Loucy (cell line): ENCODE measurements at regions not wholly inside any gene's neighbourhood (a gene's known extent, or its start where the extent isn't known, plus 50 kb on each side); places are given as distances from the start of the nearest gene placed in this dataset.

Experiments
- H2AFZ ChIP-seq: fragments of 200-600 bp; sonication (generic); 2 replicates; pipeline ENCODE4 v1.6.0; 2016; ENCODE audit warnings: antibody characterized with exemption, mild to moderate bottlenecking, low read length, moderate library complexity
- H3F3A ChIP-seq: fragments of 200-600 bp; 2 replicates; pipeline ENCODE4 v1.6.0; 2016; ENCODE audit warnings: antibody characterized with exemption, low read depth, mild to moderate bottlenecking
- H3K27me3 ChIP-seq: fragments of 200-600 bp; sonication (generic); 2 replicates; pipeline ENCODE4 v1.6.1; 2014; ENCODE audit warnings: low read length, mild to moderate bottlenecking; ENCODE audit not compliant: insufficient read depth, poor library complexity, severe bottlenecking
- H3K36me3 ChIP-seq: fragments of 200-600 bp; sonication (generic); 2 replicates; pipeline ENCODE4 v1.6.1; 2016; ENCODE audit warnings: low read length; ENCODE audit not compliant: insufficient read depth
- H3K4me1 ChIP-seq: fragments of 200-600 bp; sonication (generic); 2 replicates; pipeline ENCODE4 v1.5.1; 2014; ENCODE audit warnings: low read length, mild to moderate bottlenecking; ENCODE audit not compliant: insufficient read depth, poor library complexity, severe bottlenecking
- H3K4me2 ChIP-seq: fragments of 200-600 bp; sonication (generic); 2 replicates; pipeline ENCODE4 v1.6.0; 2014; ENCODE audit warnings: antibody characterized with exemption, low read length, low read depth, mild to moderate bottlenecking; ENCODE audit not compliant: poor library complexity, severe bottlenecking
- H3K4me3 ChIP-seq: fragments of 200-600 bp; sonication (generic); 2 replicates; pipeline ENCODE4 v1.5.1; 2014; ENCODE audit warnings: low read length, mild to moderate bottlenecking, mixed read lengths; ENCODE audit not compliant: poor library complexity, severe bottlenecking
- H3K79me2 ChIP-seq: fragments of 200-600 bp; sonication (generic); 2 replicates; pipeline ENCODE4 v1.6.1; 2014; ENCODE audit warnings: low read length; ENCODE audit not compliant: insufficient read depth
- H3K9ac ChIP-seq: fragments of 200-600 bp; sonication (generic); 2 replicates; pipeline ENCODE4 v1.6.0; 2014; ENCODE audit warnings: mild to moderate bottlenecking, low read depth, low read length, moderate library complexity; ENCODE audit not compliant: poor library complexity, severe bottlenecking
- H3K9me2 ChIP-seq: fragments of 200-600 bp; sonication (generic); replicated peaks from 2 replicates; pipeline ENCODE4 v1.6.1; 2016; ENCODE audit warnings: low read depth, low read length, mixed read lengths
- H3K9me3 ChIP-seq: fragments of 200-600 bp; sonication (generic); 2 replicates; pipeline ENCODE4 v1.6.1; 2014; ENCODE audit warnings: mild to moderate bottlenecking, antibody characterized with exemption, low read length, low read depth; ENCODE audit not compliant: insufficient read depth
- H4K20me1 ChIP-seq: fragments of 200-600 bp; sonication (generic); 2 replicates; pipeline ENCODE4 v1.6.0; 2014; ENCODE audit warnings: antibody characterized with exemption, low read length, mild to moderate bottlenecking; ENCODE audit not compliant: insufficient read depth, poor library complexity, severe bottlenecking
- CTCF ChIP-seq: fragments of 200-600 bp; sonication (generic); conservative IDR thresholded peaks from 2 replicates; pipeline ENCODE4 v1.5.1; 2014; ENCODE audit warnings: mild to moderate bottlenecking, antibody characterized with exemption, low read length
- EZH2phosphoT487 ChIP-seq: fragments of 200-600 bp; IDR thresholded peaks from 2 replicates; pipeline ENCODE4 v1.6.1; 2018; ENCODE audit warnings: antibody characterized with exemption, mild to moderate bottlenecking, moderate library complexity, borderline replicate concordance

GRCh38 chr3:59553076-59553475 lies 503.3 kb upstream of the CFAP20DC start:
- 0 out of 2 replicates have a peak, but pooled peaks cover 4% of the 10 kb centered on the region for H3F3A ChIP-seq
- no peaks in the 10 kb centered on the region for H3K79me2 ChIP-seq
- no peaks in the 10 kb centered on the region for H3K9me3 ChIP-seq
- H4K20me1 ChIP-seq: no peaks in the 10 kb centered on the region
- H2AFZ ChIP-seq: peak overlapping the region; percentile 8; the same call in 1 of the 2 replicates
- H3K4me3 ChIP-seq: peak overlapping the region; percentile 43
- no peaks in the 10 kb centered on the region for H3K9me2 ChIP-seq
- H3K36me3 ChIP-seq: no peaks in the 10 kb centered on the region
- H3K9ac ChIP-seq: peak overlapping the region; percentile 6
- TF ChIP-seq CTCF (no peak), EZH2phosphoT487 (no peak)
- no peaks in the 10 kb centered on the region for H3K27me3 ChIP-seq
- H3K4me2 ChIP-seq: peak overlapping the region; percentile 58
- peaks cover 28% of the 10 kb centered on the region for H3K4me1 ChIP-seq

- Histone ChIP-seq H3K36me3 (no peaks in the 10 kb centered on the region), H3K4me2 (no peak overlapping the region), H3K27me3 (no peaks in the 10 kb centered on the region), H4K20me1 (no peaks in the 10 kb centered on the region), H3K4me3 (no peak overlapping the region), H3K79me2 (no peaks in the 10 kb centered on the region), H3K9ac (no peak overlapping the region), H3K4me1 (peaks cover 28% of the 10 kb centered on the region), H2AFZ (peak overlapping the region; percentile 41; the same call in 1 of the 2 replicates), H3F3A (0 out of 2 replicates have a peak, but pooled peaks cover 4% of the 10 kb centered on the region), H3K9me3 (no peaks in the 10 kb centered on the region), H3K9me2 (no peaks in the 10 kb centered on the region)
- TF ChIP-seq CTCF (no peak), EZH2phosphoT487 (no peak)
Measured at GRCh38 chr3:59551834-59552233, 502.0 kb upstream of the CFAP20DC start.

GRCh38 chr3:59549962-59550361 lies 500.1 kb upstream of the CFAP20DC start:
- no peak overlapping the region for H2AFZ ChIP-seq
- H3K79me2 ChIP-seq: no peaks in the 10 kb centered on the region
- H3K27me3 ChIP-seq: no peaks in the 10 kb centered on the region
- TF ChIP-seq EZH2phosphoT487 (no peak), CTCF (no peak)
- H3K9ac ChIP-seq: no peak overlapping the region
- H4K20me1 ChIP-seq: no peaks in the 10 kb centered on the region
- H3K9me2 ChIP-seq: no peaks in the 10 kb centered on the region
- H3K4me3 ChIP-seq: no peak overlapping the region
- 0 out of 2 replicates have a peak, but pooled peaks cover 4% of the 10 kb centered on the region for H3F3A ChIP-seq
- no peaks in the 10 kb centered on the region for H3K9me3 ChIP-seq
- no peak overlapping the region for H3K4me2 ChIP-seq
- no peaks in the 10 kb centered on the region for H3K36me3 ChIP-seq
- peaks cover 36% of the 10 kb centered on the region for H3K4me1 ChIP-seq
